ENCODE measurements at regions not wholly inside any gene's neighbourhood (a gene's known extent, or its start where the extent isn't known, plus 50 kb on each side); places are given as distances from the start of the nearest gene placed in this dataset.

GRCh38 chr2:120401275-120402066 lies 55.5 kb downstream of the INHBB start:
- no peak for DNase-seq

- DNase-seq, result no peak
These were observed 56.1 kb downstream of the INHBB start for GRCh38 chr2:120402067-120402433.

GRCh38 chr2:120402508-120402907 lies 56.6 kb downstream of the INHBB start:
- DNase-seq, result no peak

- DNase-seq, result no peak
These were observed 57.3 kb downstream of the INHBB start for GRCh38 chr2:120403261-120403660.

DNA sequence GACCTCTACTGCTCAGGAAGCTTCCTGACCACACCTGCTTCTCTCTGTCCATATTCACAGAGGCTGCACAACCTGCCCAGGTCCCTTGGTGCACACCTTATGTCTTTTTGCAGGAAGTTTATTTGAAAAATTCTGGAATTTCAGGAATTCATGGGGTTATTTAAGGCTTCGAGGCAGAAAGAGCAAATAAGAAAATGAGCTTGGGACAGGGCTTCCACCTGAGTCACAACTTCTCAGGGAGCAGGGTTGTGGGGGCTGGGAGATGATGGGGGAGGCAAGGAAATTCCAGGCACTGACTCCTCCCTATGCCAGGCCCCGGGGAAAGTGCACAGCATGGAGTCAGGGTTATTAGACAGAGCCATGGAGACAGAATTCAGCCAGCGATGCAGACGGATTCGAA lies 57.7 kb downstream of the INHBB start:
- no peak for DNase-seq

DNA sequence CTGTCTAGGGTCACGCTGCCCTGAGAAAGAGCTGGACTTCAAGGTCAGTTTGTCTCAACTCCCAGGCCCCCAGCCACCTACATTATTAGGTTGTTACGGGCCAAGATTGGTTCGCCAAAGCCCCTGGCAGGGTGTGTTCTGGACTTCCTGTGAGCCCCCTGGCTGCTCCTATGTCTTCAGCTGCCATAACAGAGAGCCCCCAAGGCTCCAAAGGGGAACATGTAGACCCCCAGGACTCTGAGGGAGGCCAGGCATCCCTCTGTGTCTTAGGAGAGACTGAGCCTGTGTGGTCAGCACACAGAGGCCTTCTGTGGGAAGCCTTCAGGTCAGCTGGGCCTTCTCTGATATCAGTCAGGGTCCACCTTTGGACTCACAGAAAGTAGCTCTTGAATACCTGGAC lies 58.3 kb downstream of the INHBB start:
- no peak for DNase-seq

GRCh38 chr2:120404941-120405758 lies 59.2 kb downstream of the INHBB start:
- DNase-seq, result no peak

DNA sequence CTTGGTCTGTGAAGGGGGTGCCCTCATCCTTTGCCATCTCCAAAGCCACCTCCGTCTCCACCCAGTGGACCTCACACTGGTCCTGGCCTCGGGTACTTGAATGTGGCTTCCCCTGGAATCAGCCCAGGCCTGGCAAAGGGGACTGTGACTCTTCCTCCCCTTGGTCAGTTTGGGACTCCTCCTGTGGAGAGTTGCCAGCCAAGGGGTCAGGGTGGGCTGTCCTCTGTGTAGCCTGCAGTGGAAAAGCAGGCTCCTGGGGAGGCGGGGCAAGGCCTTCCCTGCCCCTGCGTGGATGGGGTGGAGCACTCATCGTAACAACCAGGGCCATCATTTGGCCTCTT lies 59.8 kb downstream of the INHBB start:
- DNase-seq, result no peak

- no peak for DNase-seq
These were observed 60.6 kb downstream of the INHBB start for GRCh38 chr2:120406566-120406965.

DNA sequence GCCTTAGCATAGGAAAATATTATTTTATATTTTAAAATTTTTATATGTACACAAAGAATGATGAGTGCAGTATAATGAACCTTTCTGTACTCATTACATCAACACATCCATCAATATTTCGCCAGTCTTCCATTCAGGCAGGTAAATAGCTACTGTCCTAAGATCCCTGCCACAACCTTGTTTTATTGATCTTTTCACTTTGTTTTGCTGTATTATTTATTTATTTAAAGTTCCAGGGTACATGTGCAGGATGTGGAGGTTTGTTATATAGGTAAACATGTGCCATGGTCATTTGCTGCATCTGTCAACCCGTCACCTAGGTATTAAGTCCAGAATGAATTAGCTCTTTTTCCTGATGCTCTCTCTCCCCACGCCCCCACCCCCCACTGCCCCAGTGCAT lies 64.6 kb downstream of the INHBB start:
- no peak for DNase-seq

DNA sequence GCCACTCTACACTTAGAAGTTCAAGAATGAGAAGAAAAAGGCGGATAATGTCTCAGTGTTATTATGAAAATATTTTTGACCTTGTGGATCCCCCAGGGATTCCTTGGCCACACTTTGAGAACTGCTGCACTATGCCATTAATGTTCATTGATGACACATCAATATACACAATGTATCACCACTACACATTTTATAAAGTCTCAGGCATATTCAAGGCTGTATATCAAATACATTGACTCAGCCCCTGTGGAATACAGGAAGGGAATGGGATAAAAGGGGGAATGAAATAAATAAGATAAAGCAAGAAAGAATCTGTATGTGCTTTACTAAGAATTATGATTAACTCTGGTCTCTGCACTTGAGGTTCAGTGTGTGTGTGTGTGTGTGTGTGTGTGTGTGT lies 69.1 kb downstream of the INHBB start:
- no peak for DNase-seq

- DNase-seq, result no peak
These were observed 70.0 kb downstream of the INHBB start for GRCh38 chr2:120415728-120416509.

DNA sequence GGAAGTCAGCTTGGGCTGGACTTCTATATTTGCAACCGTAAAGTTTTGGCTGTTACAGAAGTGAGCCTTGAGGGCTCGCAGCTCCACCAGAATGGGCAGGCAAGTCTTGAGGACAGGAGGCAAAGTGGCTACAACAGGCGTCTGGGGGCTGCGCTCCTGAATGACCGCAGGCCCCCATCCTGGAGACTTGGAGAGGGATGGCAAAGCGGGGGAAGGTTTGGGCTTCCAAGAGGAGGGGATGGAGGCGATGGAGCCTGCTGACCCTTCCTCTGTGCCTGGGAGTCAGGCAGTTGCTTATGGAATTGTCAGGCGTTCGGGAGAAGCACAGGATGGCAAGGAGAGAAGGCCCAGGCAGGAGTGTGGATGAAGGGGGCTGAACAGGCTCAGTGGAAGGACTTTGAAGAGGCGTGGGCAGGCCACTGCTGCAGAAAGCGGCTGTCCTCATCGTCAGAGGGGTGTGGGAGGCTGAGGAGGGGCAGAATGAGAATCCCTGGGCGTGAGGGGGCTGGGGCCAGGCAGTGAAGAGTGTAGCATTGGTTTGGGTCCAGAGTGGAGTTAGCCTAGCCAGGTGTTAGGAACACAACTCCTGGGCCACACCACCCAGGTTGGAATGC lies 72.3 kb downstream of the INHBB start:
- no peak for DNase-seq

DNA sequence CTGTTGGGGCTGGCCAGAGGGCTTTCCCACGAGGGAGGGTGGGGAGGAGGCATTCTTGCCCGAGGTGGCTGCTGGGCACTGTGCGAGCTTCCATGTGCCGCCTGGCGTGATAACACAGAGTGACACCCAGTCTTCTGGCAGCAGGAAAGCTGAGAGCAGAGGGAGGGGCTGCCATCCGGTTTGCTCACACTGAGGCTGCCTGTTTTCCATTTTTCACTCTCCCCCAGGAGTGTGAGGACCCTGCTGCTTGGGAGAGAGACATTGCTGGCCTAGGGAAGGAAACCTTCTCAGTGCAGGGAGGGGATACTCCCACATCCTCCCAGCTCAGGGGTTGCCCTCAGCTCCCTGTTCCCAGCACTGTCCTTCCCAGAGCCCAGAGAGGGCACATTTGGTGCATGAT lies 73.1 kb downstream of the INHBB start:
- no peak for DNase-seq

GRCh38 chr2:120419955-120420354 lies 74.0 kb downstream of the INHBB start:
- DNase-seq, result no peak

GRCh38 chr2:120421126-120421829 lies 75.3 kb downstream of the INHBB start:
- no peak for DNase-seq

DNA sequence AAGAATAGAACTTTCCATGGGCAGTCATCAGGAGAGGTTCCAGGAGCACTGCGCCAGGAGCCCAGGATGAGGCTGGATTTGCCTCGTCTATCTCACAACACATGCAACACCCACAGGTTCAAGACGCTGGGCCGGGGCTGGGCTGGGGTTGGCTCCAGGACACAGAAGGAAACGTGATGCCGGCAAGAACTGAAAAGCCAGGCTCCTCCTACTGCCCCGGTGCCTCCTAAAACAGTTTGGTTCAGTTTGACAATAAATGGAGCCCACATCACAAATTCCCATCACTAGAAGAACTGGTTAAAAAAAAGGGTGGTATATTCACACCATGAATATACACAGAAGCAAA lies 75.9 kb downstream of the INHBB start:
- no peak for DNase-seq

GRCh38 chr2:120422465-120423160 lies 76.7 kb downstream of the INHBB start:
- no peak for DNase-seq

DNA sequence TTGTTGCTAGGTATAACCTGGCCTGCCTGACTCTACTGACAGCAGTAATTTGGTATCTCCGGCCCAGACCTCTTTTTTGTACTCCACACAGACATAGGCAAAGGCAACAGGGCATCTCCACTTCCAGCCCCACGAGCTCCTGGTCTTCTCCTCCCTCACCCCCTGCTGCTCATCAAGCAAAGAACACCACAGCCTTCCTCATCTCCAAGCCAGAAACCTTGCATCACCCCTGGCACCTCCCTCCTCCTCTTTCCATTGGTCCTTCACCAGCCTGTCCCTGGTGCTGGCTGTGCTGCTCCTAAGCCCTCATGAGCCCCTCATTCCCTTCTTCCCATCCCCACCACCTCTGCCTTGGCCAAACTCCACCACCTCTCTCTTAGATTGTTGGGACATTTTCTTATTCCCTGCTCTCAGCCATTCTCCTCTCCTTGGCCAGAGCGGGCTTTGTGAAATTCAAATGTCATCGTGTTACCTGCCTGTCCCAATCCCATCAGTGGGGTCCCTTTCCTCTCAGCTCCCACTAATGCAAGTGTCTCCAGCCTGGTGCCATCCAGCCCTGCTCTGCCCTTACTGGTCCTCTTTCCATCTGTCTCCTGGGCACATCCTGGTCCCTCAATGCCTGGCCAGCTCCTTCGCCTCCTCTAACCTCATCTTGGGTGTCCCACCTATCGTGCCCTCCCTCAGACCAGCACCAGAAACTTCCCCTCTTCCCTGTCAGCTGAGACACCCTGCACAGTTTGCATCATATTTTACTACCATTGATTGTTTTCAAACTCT lies 77.4 kb downstream of the INHBB start:
- no peak for DNase-seq

- DNase-seq, result no peak
These were observed 78.4 kb downstream of the INHBB start for GRCh38 chr2:120424274-120424796.

DNA sequence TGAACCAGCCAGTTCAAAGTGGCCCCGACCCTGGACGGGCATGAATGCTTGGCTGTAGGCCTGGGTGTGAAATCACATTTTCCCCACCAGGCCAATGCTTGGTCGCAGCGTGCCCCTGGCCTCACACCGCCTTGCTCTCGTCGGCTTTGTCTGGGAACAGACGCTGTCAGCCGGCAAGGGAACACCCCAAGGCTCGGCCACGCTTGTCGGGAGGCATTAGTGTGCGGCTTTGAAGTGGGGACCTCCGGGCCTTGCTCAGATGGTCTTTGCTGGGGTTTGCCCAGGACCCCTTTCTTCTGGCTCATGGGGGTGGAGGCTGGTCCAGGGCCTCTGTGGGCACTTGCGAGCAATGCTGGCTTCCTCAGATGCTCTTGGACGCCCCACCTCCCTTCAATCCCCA lies 79.1 kb downstream of the INHBB start:
- no peak for DNase-seq
